B cell (primary cell): ENCODE measurements at regions not wholly inside any gene's neighbourhood (a gene's known extent, or its start where the extent isn't known, plus 50 kb on each side); places are given as distances from the start of the nearest gene placed in this dataset.
"Not testable (repeated sequence)": the region's sequence is repeated elsewhere in the genome, so short reads cannot be mapped to it uniquely, and the experiment has no call there.

ENCODE experiments used
- ATAC-seq: fragments of 200-7000 bp; cut with Tn5 transposase; one replicate; pipeline ENCODE4 v1.10.0; 2021; ENCODE audit warnings: low read depth, mild to moderate bottlenecking, moderate number of reproducible peaks, moderate library complexity
- CTCF ChIA-PET: fragments of 350-600 bp; sonication (Branson Sonifier 250); formaldehyde crosslinking; loops from one replicate; lab custom pipeline; 2021; ENCODE audit warnings: antibody characterized with exemption, inconsistent platforms; lab: Charles Lee
- POLR2A ChIA-PET: fragments of 350-600 bp; sonication (Branson Sonifier 250); formaldehyde crosslinking; loops from one replicate; lab custom pipeline; 2021; ENCODE audit warnings: antibody characterized with exemption; lab: Charles Lee
- DNase-seq: peaks from one replicate; pipeline ENCODE4 v3.0.0; 2013
- H2AFZ ChIP-seq: 2 replicates; pipeline ENCODE4 v1.6.1; 2012; ENCODE audit warnings: mild to moderate bottlenecking, low read depth, low read length; ENCODE audit not compliant: insufficient read depth, poor library complexity, severe bottlenecking
- H3K27ac ChIP-seq, 2 donors: 1 replicate in 1 of 2; 2 replicates in 1 of 2; pipeline ENCODE4 v1.5.1; 2012 to 2013; ENCODE audit warnings: low read length in 2 of 2, mild to moderate bottlenecking in 2 of 2, moderate library complexity in 1 of 2
- H3K27me3 ChIP-seq, 4 experiments: fragments of 200-600 bp in 1 of 4; sonication (generic) in 1 of 4; replicated peaks in 1 of 4; 1 replicate in 2 of 4; 2 replicates in 2 of 4; pipeline versions ENCODE4 v1.6.1 to v1.7.0; 2013 to 2016; ENCODE audit warnings: low read length in 3 of 4, mild to moderate bottlenecking in 2 of 4, mixed read lengths in 1 of 4, moderate library complexity in 1 of 4; ENCODE audit not compliant: insufficient read depth in 4 of 4, control insufficient read depth in 3 of 4; ENCODE audit errors: control extremely low read depth in 1 of 4
- H3K36me3 ChIP-seq, 2 experiments: replicated peaks in 1 of 2; 1 replicate in 1 of 2; 2 replicates in 1 of 2; pipeline versions ENCODE4 v1.6.1 to v1.7.1; 2013; ENCODE audit warnings: low read length in 1 of 2; ENCODE audit not compliant: insufficient read depth in 2 of 2, control insufficient read depth in 1 of 2; ENCODE audit errors: control extremely low read depth in 1 of 2, extremely low read depth in 1 of 2
- H3K4me1 ChIP-seq, 2 donors: fragments of 200-600 bp in 1 of 2; sonication (generic) in 1 of 2; 1 replicate in 1 of 2; 2 replicates in 1 of 2; pipeline versions ENCODE4 v1.5.1 to v1.6.1; 2013 to 2017; ENCODE audit warnings: low read length in 2 of 2; ENCODE audit not compliant: control insufficient read depth in 2 of 2, insufficient read depth in 2 of 2
- H3K4me2 ChIP-seq: replicated peaks from 2 replicates; pipeline ENCODE3; 2012; ENCODE audit warnings: mild to moderate bottlenecking, low read depth, low read length; ENCODE audit not compliant: poor library complexity, severe bottlenecking
- H3K4me3 ChIP-seq, 5 experiments: fragments of 200-600 bp in 1 of 5; sonication (generic) in 1 of 5; 1 replicate in 3 of 5; 2 replicates in 2 of 5; pipeline versions ENCODE4 v1.5.1 to v1.7.0; 2011 to 2016; ENCODE audit warnings: low read length in 4 of 5, mild to moderate bottlenecking in 4 of 5, low read depth in 2 of 5, control low read depth in 1 of 5, moderate library complexity in 1 of 5; ENCODE audit not compliant: insufficient read depth in 1 of 5; ENCODE audit errors: control extremely low read depth in 1 of 5, extremely low read depth in 1 of 5
- H3K79me2 ChIP-seq: fragments of 200-600 bp; sonication (generic); one replicate; pipeline ENCODE4 v1.6.0; 2016; ENCODE audit warnings: low read length; ENCODE audit not compliant: control insufficient read depth, insufficient read depth
- H3K9ac ChIP-seq: fragments of 200-600 bp; sonication (generic); 2 replicates; pipeline ENCODE4 v1.6.1; 2017; ENCODE audit warnings: mild to moderate bottlenecking, low read length, moderate library complexity
- H3K9me3 ChIP-seq, 3 donors: one replicate each; pipeline versions ENCODE4 v1.6.1 to v1.7.1; 2013; ENCODE audit warnings: low read length in 2 of 3; ENCODE audit not compliant: control insufficient read depth in 2 of 3, insufficient read depth in 1 of 3; ENCODE audit errors: control extremely low read depth in 1 of 3
- H4K20me1 ChIP-seq: 2 replicates; pipeline ENCODE4 v1.6.0; 2012; ENCODE audit warnings: mild to moderate bottlenecking, low read length; ENCODE audit not compliant: insufficient read depth, control insufficient read depth, poor library complexity, severe bottlenecking
- H3K27ac Mint-ChIP-seq: one replicate; pipeline ENCODE4 v1.8.0; 2021; ENCODE audit warnings: mixed read lengths
- H3K27me3 Mint-ChIP-seq: one replicate; pipeline ENCODE4 v1.8.0; 2021; ENCODE audit warnings: mixed read lengths
- H3K4me1 Mint-ChIP-seq: one replicate; pipeline ENCODE4 v1.8.0; 2021; ENCODE audit warnings: mixed read lengths
- H3K4me3 Mint-ChIP-seq: one replicate; pipeline ENCODE4 v1.8.0; 2021; ENCODE audit warnings: mixed read lengths
- H3K9me3 Mint-ChIP-seq: one replicate; pipeline ENCODE4 v1.8.0; 2022; ENCODE audit warnings: mixed read lengths; ENCODE audit not compliant: insufficient read depth
- EZH2 ChIP-seq: IDR thresholded peaks from 2 replicates; pipeline ENCODE4 v1.6.1; 2012; ENCODE audit warnings: borderline replicate concordance, low read depth, mild to moderate bottlenecking, moderate library complexity, low read length; ENCODE audit not compliant: insufficient read depth, poor library complexity, severe bottlenecking
- whole genome bisulfite sequencing: methylation state at CpG from one replicate; pipeline ENCODE4 v1.1.5; 2013; ENCODE audit warnings: missing lambda C conversion rate; ENCODE audit not compliant: insufficient coverage; 5-methylcytosine and 5-hydroxymethylcytosine counted together
- intact Hi-C: fragments of 100-400 bp; cut with micrococcal nuclease; formaldehyde crosslinking; loops from one replicate; pipeline ENCODE4 v1.10.0; 2022
- TF ChIP-seq, protein P1 (sequence below): fragments of 200-600 bp; IDR thresholded peaks from one replicate; pipeline ENCODE4 v1.8.0; 2022; ENCODE audit warnings: antibody characterized with exemption, mild to moderate bottlenecking

- H3K9ac ChIP-seq: no peak overlapping the region
- ATAC-seq: no peak
These were observed 147.3 kb downstream of the PCDH7 start for GRCh38 chr4:30867427-30867826.

GRCh38 chr4:30868111-30868895 lies 148.1 kb downstream of the PCDH7 start:
- H3K4me1 ChIP-seq: no peaks in the 10 kb centered on the region
- H3K4me3 ChIP-seq: no peak overlapping the region
- ChIA-PET POLR2A (no interaction called here), CTCF (no interaction called here)
- intact Hi-C loops: no loop called here
- H3K9me3 ChIP-seq: peaks cover 0 to 2% (median 1%) of the 10 kb centered on the region in 3 donors
- DNase-seq (no peak), ATAC-seq (no peak)
- Mint-ChIP-seq H3K27me3 (no peaks in the 10 kb centered on the region), H3K27ac (no peak overlapping the region), H3K4me1 (no peaks in the 10 kb centered on the region), H3K4me3 (no peak overlapping the region), H3K9me3 (peaks cover 3% of the 10 kb centered on the region)
- no peak overlapping the region for H3K27ac ChIP-seq
- H4K20me1 ChIP-seq: no peaks in the 10 kb centered on the region
- WGBS: 100% methylated on average over 1 of the region's 5 CpGs
- no peak overlapping the region for H3K4me2 ChIP-seq
- TF ChIP-seq EZH2: no peak
- TF ChIP-seq, protein P1, sequence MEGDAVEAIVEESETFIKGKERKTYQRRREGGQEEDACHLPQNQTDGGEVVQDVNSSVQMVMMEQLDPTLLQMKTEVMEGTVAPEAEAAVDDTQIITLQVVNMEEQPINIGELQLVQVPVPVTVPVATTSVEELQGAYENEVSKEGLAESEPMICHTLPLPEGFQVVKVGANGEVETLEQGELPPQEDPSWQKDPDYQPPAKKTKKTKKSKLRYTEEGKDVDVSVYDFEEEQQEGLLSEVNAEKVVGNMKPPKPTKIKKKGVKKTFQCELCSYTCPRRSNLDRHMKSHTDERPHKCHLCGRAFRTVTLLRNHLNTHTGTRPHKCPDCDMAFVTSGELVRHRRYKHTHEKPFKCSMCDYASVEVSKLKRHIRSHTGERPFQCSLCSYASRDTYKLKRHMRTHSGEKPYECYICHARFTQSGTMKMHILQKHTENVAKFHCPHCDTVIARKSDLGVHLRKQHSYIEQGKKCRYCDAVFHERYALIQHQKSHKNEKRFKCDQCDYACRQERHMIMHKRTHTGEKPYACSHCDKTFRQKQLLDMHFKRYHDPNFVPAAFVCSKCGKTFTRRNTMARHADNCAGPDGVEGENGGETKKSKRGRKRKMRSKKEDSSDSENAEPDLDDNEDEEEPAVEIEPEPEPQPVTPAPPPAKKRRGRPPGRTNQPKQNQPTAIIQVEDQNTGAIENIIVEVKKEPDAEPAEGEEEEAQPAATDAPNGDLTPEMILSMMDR: no peak
- no peaks in the 10 kb centered on the region for H3K36me3 ChIP-seq
- no peaks in the 10 kb centered on the region for H3K79me2 ChIP-seq
- no peak overlapping the region for H3K9ac ChIP-seq
- H3K27me3 ChIP-seq: no peaks in the 10 kb centered on the region
- no peak overlapping the region for H2AFZ ChIP-seq

More at GRCh38 chr4:30867427-30867826, 147.3 kb downstream of the PCDH7 start:
- H3K36me3 ChIP-seq: no peaks in the 10 kb centered on the region
- H3K27ac Mint-ChIP-seq: no peak overlapping the region
- H3K27ac ChIP-seq: no peak overlapping the region
- TF ChIP-seq EZH2: no peak
- TF ChIP-seq, protein P1: no peak
- H3K9me3 Mint-ChIP-seq: peaks cover 3% of the 10 kb centered on the region
- no peak overlapping the region for H3K4me3 ChIP-seq
- peaks cover 0 to 2% (median 1%) of the 10 kb centered on the region in 3 donors for H3K9me3 ChIP-seq
- H3K4me1 Mint-ChIP-seq: no peaks in the 10 kb centered on the region
- WGBS: 81% methylated on average over 3 of the region's 3 CpGs
- no peak overlapping the region for H3K4me2 ChIP-seq
- intact Hi-C loops: no loop called here
- POLR2A ChIA-PET: no interaction called here
- no peaks in the 10 kb centered on the region for H3K27me3 Mint-ChIP-seq
- no peaks in the 10 kb centered on the region for H3K4me1 ChIP-seq
- H3K4me3 Mint-ChIP-seq: no peak overlapping the region
- CTCF ChIA-PET: no interaction called here
- H3K27me3 ChIP-seq: no peaks in the 10 kb centered on the region
- H3K79me2 ChIP-seq: no peaks in the 10 kb centered on the region
- no peaks in the 10 kb centered on the region for H4K20me1 ChIP-seq
- no peak for DNase-seq
- no peak overlapping the region for H2AFZ ChIP-seq

GRCh38 chr4:30869387-30869786 lies 149.2 kb downstream of the PCDH7 start:
- ATAC-seq, POLR2A ChIA-PET, H3K9me3 ChIP-seq, H3K4me2 ChIP-seq, DNase-seq, H3K27ac Mint-ChIP-seq, H3K9ac ChIP-seq, H3K9me3 Mint-ChIP-seq, H3K4me1 Mint-ChIP-seq, H3K79me2 ChIP-seq, H3K4me3 Mint-ChIP-seq, H3K27ac ChIP-seq, H4K20me1 ChIP-seq, CTCF ChIA-PET, H3K4me3 ChIP-seq, H3K36me3 ChIP-seq, H3K27me3 Mint-ChIP-seq, H2AFZ ChIP-seq, intact Hi-C loops, H3K27me3 ChIP-seq, H3K4me1 ChIP-seq: not testable (repeated sequence)
- no CpG with 5 or more reads among the region's 1 CpG for WGBS
